ENCODE measurements at regions not wholly inside any gene's neighbourhood (a gene's known extent, or its start where the extent isn't known, plus 50 kb on each side); places are given as distances from the start of the nearest gene placed in this dataset.

GRCh38 chr12:114975640-114976310, 291.8 kb upstream of the TBX3 start:
- H4K20me1 ChIP-seq (replicated peaks; ENCODE audit: control insufficient read depth, extremely low read depth, insufficient read depth, low read length), result no peaks in the 10 kb centered on the region
- CTCF ChIA-PET, result no interaction called here
- dilution Hi-C loops (cut with MboI; ENCODE audit: extremely low pct_ligation_motif_present, low sequenced_read_pairs) (no loop called here), intact Hi-C loops (cut with micrococcal nuclease) (no loop called here)
- H3K79me2 ChIP-seq (ENCODE audit: control insufficient read depth, insufficient read depth, low read length), result no peaks in the 10 kb centered on the region
- DNase-seq (ENCODE audit: low read depth, low spot score), result no peak
- H3K27me3 ChIP-seq (ENCODE audit: control insufficient read depth in 2 of 2, insufficient read depth in 2 of 2, low read length in 2 of 2), result no peaks in the 10 kb centered on the region
- no peak overlapping the region for H3K4me2 ChIP-seq (ENCODE audit: insufficient read depth, low read length)
- no peak for TF ChIP-seq POLR2AphosphoS5 (IDR thresholded peaks at IDR 0.05; ENCODE audit: insufficient read depth, low read depth, low read length)
- no peak for TF ChIP-seq MAX (IDR thresholded peaks at IDR 0.05; ENCODE audit: insufficient read depth, insufficient read length)
- no peak for TF ChIP-seq FOS (IDR thresholded peaks at IDR 0.05; ENCODE audit: borderline replicate concordance, insufficient read depth, low read length)
- TF ChIP-seq MYC (IDR thresholded peaks at IDR 0.05; ENCODE audit: low read depth, low read length), result no peak
- no peak for TF ChIP-seq EZH2 (IDR thresholded peaks at IDR 0.05; ENCODE audit: borderline replicate concordance, low read depth, low read length, severe bottlenecking)
- no peak for TF ChIP-seq POLR2A (IDR thresholded peaks at IDR 0.05; ENCODE audit: low read depth, low read length)
- no peak for TF ChIP-seq CTCF (IDR thresholded peaks at IDR 0.05; ENCODE audit: extremely low read depth in 1 of 2, insufficient read depth in 1 of 2, low read depth in 1 of 2, low read length in 2 of 2)
- no peaks in the 10 kb centered on the region for H3K9me1 ChIP-seq (replicated peaks; ENCODE audit: control insufficient read depth, extremely low read depth, insufficient read depth, low read length)
- BruUV-seq (replicated peaks), result no TSS peak
- no peaks in the 10 kb centered on the region for H3K36me3 ChIP-seq (ENCODE audit: control insufficient read depth in 2 of 2, extremely low read depth in 1 of 2, insufficient read depth in 2 of 2, low read length in 2 of 2)
- H3K9me3 ChIP-seq (replicated peaks; ENCODE audit: control insufficient read depth, insufficient read depth, low read length), result no peaks in the 10 kb centered on the region
- POLR2A ChIA-PET, result no interaction called here
- no peak overlapping the region for H2AFZ ChIP-seq (ENCODE audit: low read depth, low read length)
- H3K4me1 ChIP-seq (ENCODE audit: control insufficient read depth, extremely low read depth, insufficient read depth, low read length), result no peaks in the 10 kb centered on the region
- no peak overlapping the region for H3K4me3 ChIP-seq (replicated peaks in 1 of 3; ENCODE audit: insufficient read depth in 1 of 3, low read depth in 1 of 3, low read length in 3 of 3)
- no peak overlapping the region for H3K27ac ChIP-seq (ENCODE audit: insufficient read depth, low read depth, low read length)
- H3K9ac ChIP-seq (replicated peaks; ENCODE audit: extremely low read depth, insufficient read depth, low read length), result no peak overlapping the region
- no peak for FAIRE-seq

All from endothelial cell of umbilical vein (primary cell).